ENCODE measurements at regions not wholly inside any gene's neighbourhood (a gene's known extent, or its start where the extent isn't known, plus 50 kb on each side); places are given as distances from the start of the nearest gene placed in this dataset.

DNA sequence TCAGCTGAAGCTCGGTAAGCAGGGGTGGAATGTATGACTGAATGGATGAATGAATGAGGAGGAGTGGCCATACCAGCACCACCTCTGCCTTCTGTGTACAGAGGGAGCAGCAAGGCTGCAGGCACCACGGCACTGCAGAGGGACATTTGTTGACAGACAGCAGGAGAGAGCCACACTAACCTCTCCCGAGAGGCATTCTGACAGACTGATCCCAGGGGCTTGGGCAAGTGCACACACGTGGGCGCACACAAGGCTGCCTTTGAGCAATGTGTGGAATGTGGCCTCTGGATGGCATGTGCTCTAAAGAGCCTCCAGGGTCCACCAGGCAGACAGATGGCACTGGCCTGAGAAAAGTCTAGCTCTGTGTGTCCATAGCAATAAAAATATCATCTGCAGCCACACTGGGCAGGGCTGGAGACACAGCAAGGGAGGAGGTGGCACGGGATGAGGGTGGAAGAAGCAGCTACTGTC, 111.8 kb downstream of the ACTL7B start:
- no peak for TF ChIP-seq POLR2A (IDR thresholded peaks at IDR 0.05)
- TF ChIP-seq, protein P1, sequence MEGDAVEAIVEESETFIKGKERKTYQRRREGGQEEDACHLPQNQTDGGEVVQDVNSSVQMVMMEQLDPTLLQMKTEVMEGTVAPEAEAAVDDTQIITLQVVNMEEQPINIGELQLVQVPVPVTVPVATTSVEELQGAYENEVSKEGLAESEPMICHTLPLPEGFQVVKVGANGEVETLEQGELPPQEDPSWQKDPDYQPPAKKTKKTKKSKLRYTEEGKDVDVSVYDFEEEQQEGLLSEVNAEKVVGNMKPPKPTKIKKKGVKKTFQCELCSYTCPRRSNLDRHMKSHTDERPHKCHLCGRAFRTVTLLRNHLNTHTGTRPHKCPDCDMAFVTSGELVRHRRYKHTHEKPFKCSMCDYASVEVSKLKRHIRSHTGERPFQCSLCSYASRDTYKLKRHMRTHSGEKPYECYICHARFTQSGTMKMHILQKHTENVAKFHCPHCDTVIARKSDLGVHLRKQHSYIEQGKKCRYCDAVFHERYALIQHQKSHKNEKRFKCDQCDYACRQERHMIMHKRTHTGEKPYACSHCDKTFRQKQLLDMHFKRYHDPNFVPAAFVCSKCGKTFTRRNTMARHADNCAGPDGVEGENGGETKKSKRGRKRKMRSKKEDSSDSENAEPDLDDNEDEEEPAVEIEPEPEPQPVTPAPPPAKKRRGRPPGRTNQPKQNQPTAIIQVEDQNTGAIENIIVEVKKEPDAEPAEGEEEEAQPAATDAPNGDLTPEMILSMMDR (IDR thresholded peaks at IDR 0.05): no peak
